DMS153 treated with DMSO at 0.1 percent for 48 hours (cell line): ENCODE measurements at regions not wholly inside any gene's neighbourhood (a gene's known extent, or its start where the extent isn't known, plus 50 kb on each side); places are given as distances from the start of the nearest gene placed in this dataset.

Experiments used
- DNase-seq: peaks from one replicate; lab custom pipeline; 2025; ENCODE audit not compliant: unreplicated experiment; lab: John Stamatoyannopoulos, UW

DNA sequence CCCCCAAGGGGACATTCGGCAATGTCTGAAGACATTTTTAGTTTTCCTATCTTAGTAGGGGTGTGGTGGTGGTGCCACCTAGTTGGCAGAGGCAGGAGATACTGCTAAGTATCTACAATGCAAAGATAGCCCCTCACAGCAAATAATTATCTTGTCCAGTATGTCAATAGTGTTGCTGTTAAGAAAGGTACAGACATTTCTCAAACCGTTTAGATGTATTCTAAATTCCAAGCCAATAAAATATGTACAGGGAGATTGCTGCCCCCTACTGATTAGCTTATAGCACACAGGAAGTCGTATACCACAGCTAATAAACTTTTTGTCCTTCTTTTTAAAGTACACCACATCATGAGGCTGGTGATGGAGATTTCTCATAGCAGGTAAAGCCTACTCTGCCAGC, 260.5 kb downstream of the TMA16 start:
- DNase-seq, result no peak

DNA sequence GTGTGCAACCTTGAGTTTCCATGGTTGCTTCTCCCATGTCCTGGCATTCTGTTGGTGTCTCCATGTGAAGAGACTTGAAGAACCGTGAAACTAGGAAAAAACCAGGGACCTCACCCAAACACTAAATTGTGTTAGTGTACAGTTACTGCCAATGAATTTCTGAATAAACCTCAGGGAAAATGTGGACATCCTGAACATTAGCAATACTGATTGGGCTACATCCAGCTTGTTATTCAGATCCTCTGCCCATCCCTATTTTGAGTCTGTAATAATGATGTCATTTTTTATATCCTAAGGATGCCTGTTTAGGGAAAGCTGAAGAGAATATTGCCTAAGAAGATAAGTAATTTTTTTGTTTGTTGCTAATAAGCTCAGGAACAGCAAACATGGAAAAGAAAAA, 262.7 kb downstream of the TMA16 start:
- no peak for DNase-seq

- no peak for DNase-seq
These were observed 263.5 kb downstream of the TMA16 start for GRCh38 chr4:163758032-163758431.

GRCh38 chr4:163762741-163763140, 268.3 kb downstream of the TMA16 start:
- no peak for DNase-seq

DNA sequence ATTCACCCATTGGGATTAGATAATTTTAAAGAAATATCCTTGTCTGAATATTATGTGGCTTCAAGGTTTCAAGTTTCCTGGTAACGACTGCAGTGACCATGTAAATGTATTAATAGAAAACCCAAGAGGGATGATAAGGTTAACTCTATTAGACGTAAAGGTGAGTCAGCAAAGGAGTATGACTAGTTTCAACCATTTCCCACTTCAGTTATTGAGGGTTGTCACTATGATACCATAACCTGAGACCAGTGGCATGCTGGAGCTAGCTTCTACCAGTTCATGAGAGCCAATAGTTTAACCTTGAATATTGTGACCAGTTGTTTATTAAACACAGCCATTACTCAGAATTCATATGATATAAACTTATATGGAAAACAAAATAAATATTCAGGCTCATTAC, 270.1 kb downstream of the TMA16 start:
- no peak for DNase-seq

- no peak for DNase-seq
These were observed 273.5 kb downstream of the TMA16 start for GRCh38 chr4:163768014-163768413.

GRCh38 chr4:163772238-163772637, 277.7 kb downstream of the TMA16 start:
- DNase-seq, result no peak

DNA sequence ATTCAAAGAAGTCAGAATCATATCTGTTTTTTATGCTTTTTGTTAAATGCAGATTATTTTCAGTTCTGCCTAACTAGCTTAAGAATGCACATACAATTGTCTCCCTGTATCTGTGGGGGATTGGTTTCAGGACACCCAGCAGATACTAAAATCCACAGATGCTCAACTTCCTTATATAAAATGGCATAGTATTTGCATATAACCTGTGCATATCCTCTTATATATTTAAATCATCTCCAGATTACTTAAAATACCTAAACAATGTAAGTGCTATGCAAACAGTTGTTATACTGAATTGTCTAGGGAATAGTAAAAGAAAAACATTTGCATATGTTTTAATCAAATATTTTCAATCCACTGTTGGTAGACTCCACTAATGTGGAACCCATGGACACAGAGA, 279.4 kb downstream of the TMA16 start:
- no peak for DNase-seq

DNA sequence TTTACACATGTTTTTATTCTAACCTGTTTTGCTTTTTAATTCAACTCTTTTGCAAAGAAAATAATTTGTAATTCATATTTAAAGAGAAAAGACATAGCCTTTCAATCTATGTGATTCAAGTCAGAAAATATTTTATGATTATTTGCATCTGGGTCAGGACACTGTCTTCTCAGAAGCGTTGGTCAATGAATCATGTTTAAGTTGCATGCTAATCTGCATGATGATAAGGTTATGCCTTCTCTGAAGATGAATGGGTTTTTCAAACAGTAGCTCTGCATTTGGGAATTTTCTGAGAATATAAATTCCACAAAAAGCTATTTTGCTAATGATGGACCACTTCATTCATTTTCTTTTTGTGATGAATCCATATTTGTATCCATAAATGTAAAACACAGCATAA, 282.5 kb downstream of the TMA16 start:
- DNase-seq, result no peak

DNA sequence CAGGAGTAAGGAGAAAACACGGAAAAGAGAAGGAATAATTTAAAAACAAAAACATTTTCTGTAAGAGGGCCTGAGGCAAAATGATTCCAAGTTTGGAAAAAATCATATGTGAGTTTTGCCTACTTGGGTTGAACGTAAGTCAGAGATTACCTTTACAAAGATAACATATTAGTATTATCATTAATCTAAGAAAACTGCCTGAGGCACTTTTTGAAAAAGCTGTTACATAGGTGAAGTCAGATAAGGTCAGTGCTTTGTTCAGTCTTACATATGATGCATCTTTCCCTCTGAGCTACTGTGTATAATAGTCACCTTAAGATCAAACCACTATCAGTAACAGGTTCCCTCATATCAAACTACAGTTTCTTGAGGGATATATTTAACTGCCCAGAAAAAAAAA, 287.2 kb downstream of the TMA16 start:
- DNase-seq, result no peak

DNA sequence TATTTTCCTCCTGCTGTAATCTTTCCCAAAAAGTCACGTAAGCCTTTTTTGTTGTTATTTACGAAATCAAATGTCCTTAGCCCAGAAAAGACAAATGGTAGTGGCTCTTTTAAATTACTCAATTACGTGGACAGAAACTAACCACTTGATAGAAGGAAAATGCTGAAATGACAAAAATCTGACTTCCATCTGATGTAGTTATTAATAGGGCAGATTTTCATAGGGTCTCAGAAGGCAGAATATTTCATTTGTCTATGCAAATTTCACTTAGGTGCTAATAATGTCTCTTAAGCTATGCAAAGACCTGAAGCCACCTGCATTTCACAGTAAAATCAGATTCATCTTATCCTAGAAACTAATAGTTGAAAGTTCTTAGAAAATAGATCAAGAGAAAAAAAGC, 295.7 kb downstream of the TMA16 start:
- no peak for DNase-seq

GRCh38 chr4:163795885-163796284, 301.4 kb downstream of the TMA16 start:
- no peak for DNase-seq

DNA sequence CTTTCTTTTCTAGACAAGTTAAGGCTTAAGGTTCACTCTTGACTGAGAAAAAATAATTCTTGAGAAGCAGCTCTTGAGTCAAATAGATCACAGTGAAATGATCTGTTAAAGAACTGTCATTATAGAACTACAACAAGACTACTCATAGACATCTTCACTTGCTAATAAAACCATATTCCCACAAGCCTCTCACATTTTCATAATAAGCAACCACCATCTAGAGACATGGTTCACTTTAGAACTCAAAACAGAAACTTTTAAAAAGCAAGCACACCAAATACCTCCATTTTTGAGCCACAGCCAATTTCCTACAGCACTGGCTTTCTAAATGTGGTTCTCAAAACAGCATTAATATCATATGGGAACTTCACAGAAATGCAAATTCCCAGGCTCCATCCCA, 309.5 kb downstream of the TMA16 start:
- DNase-seq, result no peak

- no peak for DNase-seq
These were observed 312.2 kb downstream of the TMA16 start for GRCh38 chr4:163806653-163807052.

- DNase-seq, result no peak
These were observed 313.5 kb downstream of the TMA16 start for GRCh38 chr4:163808011-163808410.

DNA sequence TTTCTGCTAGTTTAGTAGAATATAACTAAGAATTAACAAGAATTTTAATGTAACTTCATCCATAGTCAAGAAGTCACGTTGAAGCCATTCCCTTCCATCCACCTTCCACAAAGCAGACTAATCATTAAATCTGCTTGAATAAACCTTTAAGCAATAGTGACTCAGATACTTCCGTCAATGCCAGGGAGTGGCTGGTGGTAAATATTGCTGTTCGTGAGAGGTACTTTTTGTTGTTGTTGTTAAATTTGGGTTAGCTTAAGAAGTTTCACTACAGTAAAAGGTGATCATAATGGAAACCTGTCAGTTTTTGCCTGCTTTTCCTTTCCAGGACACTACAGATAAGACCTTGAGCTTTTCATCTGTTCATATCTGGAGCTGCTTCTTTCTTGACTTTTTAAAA, 316.3 kb downstream of the TMA16 start:
- DNase-seq, result no peak

- DNase-seq, result no peak
These were observed 321.3 kb downstream of the TMA16 start for GRCh38 chr4:163815776-163816175.

DNA sequence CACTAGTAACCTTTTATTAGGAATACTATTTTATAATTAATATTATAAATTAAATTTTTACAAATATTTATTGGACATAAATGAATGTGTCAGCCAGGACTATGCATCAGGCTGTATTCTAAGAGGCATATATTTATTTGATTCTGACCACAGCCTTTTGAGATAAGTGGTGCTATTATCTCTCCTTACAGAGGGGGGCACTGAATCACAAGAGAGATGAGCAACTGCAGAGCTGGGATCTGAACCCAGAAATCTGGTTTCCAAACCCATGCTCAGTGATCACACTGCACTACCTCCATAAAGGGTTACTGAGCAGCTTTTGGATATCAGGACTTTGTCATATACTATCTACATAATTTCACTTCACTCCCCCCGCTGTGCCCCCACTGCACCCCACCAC, 322.0 kb downstream of the TMA16 start:
- DNase-seq, result no peak

DNA sequence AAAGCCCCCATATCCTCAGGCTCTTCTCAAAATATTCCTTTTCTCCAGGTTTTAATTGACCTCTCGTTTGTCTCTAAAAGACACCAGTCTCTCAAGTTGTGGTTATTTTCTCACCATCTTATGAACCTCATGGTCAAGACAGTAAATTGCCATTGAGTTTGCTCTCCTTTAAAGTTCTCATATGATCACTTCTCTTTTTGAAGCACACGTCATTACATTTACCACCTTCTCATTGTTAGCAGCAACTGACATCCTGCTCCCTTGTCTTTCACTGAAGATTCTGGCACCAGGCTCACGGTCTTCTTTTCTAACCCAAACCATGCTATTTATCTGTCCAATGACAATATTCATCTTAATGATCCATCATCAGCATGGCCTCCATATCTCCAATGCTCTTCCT, 324.2 kb downstream of the TMA16 start:
- no peak for DNase-seq

DNA sequence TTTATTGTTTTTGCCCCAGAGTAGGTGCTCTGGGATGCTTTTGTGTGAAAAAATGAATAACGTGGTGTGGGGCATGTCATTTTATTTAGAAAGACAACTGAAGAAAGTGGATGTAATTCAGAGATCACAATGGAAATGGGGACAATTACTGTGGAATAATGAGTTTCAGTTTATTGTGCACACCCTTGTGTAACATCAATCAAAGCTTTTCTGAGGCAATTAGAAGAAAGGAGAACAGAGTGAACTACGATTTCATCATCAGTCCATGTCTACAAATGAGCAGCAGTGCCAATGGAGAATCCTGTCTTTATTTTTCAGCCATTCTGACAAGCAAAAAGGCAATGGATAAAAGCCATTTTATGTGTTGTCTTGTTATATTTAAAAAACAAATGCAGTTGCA, 339.2 kb downstream of the TMA16 start:
- DNase-seq, result no peak

DNA sequence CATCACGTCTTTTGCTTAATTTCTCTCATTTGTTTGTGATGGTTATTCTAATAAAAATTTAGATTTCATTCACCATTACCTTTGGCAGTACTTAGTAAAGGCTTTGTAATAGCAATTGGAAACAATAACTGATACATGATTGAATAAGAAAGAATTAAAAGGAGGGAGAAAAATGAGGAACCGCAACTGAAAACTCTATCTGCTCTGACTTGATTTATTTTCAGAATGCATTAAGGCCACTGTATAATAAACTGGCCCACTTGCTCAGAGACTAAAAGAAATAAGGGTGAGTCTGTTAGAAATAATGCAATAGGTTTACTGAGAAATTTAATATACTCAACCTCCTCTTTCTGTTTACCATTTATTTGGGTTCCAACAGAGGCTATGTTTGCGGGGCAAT, 351.5 kb downstream of the TMA16 start:
- DNase-seq, result no peak

DNA sequence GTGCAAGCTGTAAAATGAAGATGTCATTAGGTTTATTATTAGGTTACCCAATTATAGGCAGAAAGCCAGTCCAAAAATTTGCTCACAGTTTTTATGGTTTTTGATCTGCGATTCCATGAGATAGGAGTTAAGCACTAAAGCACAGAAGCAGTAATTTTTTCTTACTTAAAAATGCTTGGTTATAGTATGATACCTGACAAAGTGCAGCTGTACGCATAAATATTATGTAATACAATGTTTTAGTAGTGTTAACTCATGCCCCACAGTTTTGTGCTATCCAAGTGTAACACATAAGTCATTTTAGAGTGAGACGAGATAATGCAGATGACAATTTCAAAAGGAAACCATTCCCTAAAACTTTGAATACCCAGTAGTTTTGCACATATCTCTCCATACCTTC, 357.8 kb downstream of the TMA16 start:
- DNase-seq, result no peak

- DNase-seq, result no peak
These were observed 363.4 kb downstream of the TMA16 start for GRCh38 chr4:163857903-163858302.

DNA sequence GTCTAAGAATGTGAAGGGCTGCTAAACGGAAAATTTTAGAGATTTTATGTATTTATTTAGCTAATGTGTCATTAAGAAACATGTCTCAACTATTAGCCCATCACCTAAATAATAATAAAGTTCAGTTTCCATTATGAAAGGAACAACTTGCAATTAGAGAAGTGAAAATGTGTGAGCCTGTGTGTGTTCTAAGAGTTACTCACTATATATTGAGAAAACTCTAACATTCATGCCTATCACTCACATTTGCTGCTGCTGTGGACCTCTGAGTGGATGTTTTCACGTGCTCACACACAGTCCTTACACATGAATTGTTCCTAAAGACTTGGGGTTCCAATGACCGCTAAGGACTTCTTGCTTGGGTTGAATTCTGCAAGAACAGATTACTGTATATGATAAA, 364.0 kb downstream of the TMA16 start:
- DNase-seq, result no peak
